ENCODE measurements at regions not wholly inside any gene's neighbourhood (a gene's known extent, or its start where the extent isn't known, plus 50 kb on each side); places are given as distances from the start of the nearest gene placed in this dataset.
"Not testable (repeated sequence)": the region's sequence is repeated elsewhere in the genome, so short reads cannot be mapped to it uniquely, and the experiment has no call there.

- DNase-seq (ENCODE audit: low read depth in 2 of 3, low spot score in 1 of 3), result no peak
Observed at GRCh38 chr14:105773584-105773983, 247.2 kb downstream of the TMEM121 start.

- DNase-seq (ENCODE audit: low read depth in 2 of 3, low spot score in 1 of 3), result no peak
Observed at GRCh38 chr14:105774001-105774400, 247.6 kb downstream of the TMEM121 start.

- DNase-seq (ENCODE audit: low read depth in 2 of 3, low spot score in 1 of 3), result not testable (repeated sequence)
Observed at GRCh38 chr14:105774585-105775348, 248.4 kb downstream of the TMEM121 start.

GRCh38 chr14:105775349-105775923 is 249.1 kb downstream of the TMEM121 start:
- DNase-seq (ENCODE audit: low read depth in 2 of 3, low spot score in 1 of 3), result not testable (repeated sequence)

- not testable (repeated sequence) for DNase-seq (ENCODE audit: low read depth in 2 of 3, low spot score in 1 of 3)
Observed at GRCh38 chr14:105776112-105776511, 249.7 kb downstream of the TMEM121 start.

GRCh38 chr14:105776924-105777323 is 250.5 kb downstream of the TMEM121 start:
- DNase-seq (ENCODE audit: low read depth in 2 of 3, low spot score in 1 of 3), result no peak

GRCh38 chr14:105783707-105784106 is 257.3 kb downstream of the TMEM121 start:
- DNase-seq (ENCODE audit: low read depth in 2 of 3, low spot score in 1 of 3), result no peak

GRCh38 chr14:105793836-105794235 is 267.5 kb downstream of the TMEM121 start:
- no peak for DNase-seq (ENCODE audit: low read depth in 2 of 3, low spot score in 1 of 3)

- no peak for DNase-seq (ENCODE audit: low read depth in 2 of 3, low spot score in 1 of 3)
Observed at GRCh38 chr14:105797546-105797945, 271.2 kb downstream of the TMEM121 start.

- DNase-seq (ENCODE audit: low read depth in 2 of 3, low spot score in 1 of 3), result no peak
Observed at GRCh38 chr14:105805701-105806100, 279.3 kb downstream of the TMEM121 start.

GRCh38 chr14:105806568-105806967 is 280.2 kb downstream of the TMEM121 start:
- DNase-seq (ENCODE audit: low read depth in 2 of 3, low spot score in 1 of 3), result no peak

GRCh38 chr14:105817971-105818711 is 291.8 kb downstream of the TMEM121 start:
- no peak for DNase-seq (ENCODE audit: low read depth in 2 of 3, low spot score in 1 of 3)

- DNase-seq (ENCODE audit: low read depth in 2 of 3, low spot score in 1 of 3), result no peak
Observed at GRCh38 chr14:105818712-105819005, 292.3 kb downstream of the TMEM121 start.

- DNase-seq (ENCODE audit: low read depth in 2 of 3, low spot score in 1 of 3), result no peak
Observed at GRCh38 chr14:105830171-105830570, 303.8 kb downstream of the TMEM121 start.

GRCh38 chr14:105836160-105836559 is 309.8 kb downstream of the TMEM121 start:
- no peak for DNase-seq (ENCODE audit: low read depth in 2 of 3, low spot score in 1 of 3)

GRCh38 chr14:105836730-105837129 is 310.3 kb downstream of the TMEM121 start:
- DNase-seq (ENCODE audit: low read depth in 2 of 3, low spot score in 1 of 3), result no peak

- DNase-seq (ENCODE audit: low read depth in 2 of 3, low spot score in 1 of 3), result no peak
Observed at GRCh38 chr14:105837349-105838063, 311.1 kb downstream of the TMEM121 start.

- no peak for DNase-seq (ENCODE audit: low read depth in 2 of 3, low spot score in 1 of 3)
Observed at GRCh38 chr14:105838107-105838506, 311.7 kb downstream of the TMEM121 start.

- no peak for DNase-seq (ENCODE audit: low read depth in 2 of 3, low spot score in 1 of 3)
Observed at GRCh38 chr14:105838591-105839424, 312.4 kb downstream of the TMEM121 start.

- DNase-seq (ENCODE audit: low read depth in 2 of 3, low spot score in 1 of 3), result no peak
Observed at GRCh38 chr14:105839425-105840265, 313.3 kb downstream of the TMEM121 start.

Measured in stimulated activated CD4-positive, alpha-beta T cell treated with anti-CD3 and anti-CD28 coated beads, Interleukin-12 subunit alpha, Interleukin-12 subunit beta, amount 100 ng/mL, for 48 hours (primary cell).